ENCODE measurements at regions not wholly inside any gene's neighbourhood (a gene's known extent, or its start where the extent isn't known, plus 50 kb on each side); places are given as distances from the start of the nearest gene placed in this dataset.

DNA sequence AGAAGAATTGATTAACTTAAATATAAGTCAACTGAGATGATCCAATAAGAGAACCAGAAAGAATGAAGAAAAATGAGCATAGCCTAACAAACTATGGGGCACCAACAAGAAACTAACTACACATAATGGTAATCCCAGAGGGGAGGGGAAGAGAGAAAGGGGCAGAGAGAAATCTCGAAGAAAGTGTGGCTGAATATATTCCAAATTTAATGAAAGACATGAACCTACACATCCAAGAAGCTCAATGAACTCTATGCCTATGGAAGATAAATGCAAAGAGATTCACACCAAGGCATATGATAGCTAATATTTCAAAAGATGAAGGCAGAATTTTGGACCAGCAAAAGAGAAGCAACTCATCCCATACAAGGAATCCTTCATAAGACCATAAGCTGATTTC, 649.2 kb downstream of the ZEB2 start:
- no peak overlapping the region for H3K4me3 ChIP-seq (ENCODE audit: low read depth, low read length)
- ChIA-PET POLR2A (no interaction called here), CTCF (no interaction called here)
- DNase-seq (ENCODE audit: low read depth, low spot score), result no peak
- TF ChIP-seq, protein P1, sequence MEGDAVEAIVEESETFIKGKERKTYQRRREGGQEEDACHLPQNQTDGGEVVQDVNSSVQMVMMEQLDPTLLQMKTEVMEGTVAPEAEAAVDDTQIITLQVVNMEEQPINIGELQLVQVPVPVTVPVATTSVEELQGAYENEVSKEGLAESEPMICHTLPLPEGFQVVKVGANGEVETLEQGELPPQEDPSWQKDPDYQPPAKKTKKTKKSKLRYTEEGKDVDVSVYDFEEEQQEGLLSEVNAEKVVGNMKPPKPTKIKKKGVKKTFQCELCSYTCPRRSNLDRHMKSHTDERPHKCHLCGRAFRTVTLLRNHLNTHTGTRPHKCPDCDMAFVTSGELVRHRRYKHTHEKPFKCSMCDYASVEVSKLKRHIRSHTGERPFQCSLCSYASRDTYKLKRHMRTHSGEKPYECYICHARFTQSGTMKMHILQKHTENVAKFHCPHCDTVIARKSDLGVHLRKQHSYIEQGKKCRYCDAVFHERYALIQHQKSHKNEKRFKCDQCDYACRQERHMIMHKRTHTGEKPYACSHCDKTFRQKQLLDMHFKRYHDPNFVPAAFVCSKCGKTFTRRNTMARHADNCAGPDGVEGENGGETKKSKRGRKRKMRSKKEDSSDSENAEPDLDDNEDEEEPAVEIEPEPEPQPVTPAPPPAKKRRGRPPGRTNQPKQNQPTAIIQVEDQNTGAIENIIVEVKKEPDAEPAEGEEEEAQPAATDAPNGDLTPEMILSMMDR (IDR thresholded peaks at IDR 0.05; ENCODE audit: insufficient read depth, low read length, missing control alignments), result no peak

DNA sequence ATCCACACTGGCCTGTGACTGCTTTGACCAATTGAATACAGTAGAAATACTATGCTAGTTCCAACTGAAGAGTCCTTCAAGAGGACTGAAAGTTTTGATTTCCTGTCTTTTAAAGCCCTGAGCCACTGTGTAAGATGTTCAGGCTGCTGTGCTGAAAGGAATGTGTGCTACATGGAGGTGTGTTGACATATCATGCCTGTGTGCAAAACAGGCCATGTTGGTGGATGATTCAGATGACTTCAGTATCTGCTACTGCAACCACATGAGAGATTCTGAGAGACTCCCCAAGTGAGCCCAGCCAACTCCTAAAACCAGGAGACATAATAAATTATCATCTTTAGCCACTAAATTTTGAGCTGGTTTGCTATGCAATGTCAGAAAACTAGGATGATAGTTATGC, 662.9 kb downstream of the ZEB2 start:
- ChIA-PET CTCF (no interaction called here), POLR2A (no interaction called here)
- H3K4me3 ChIP-seq (ENCODE audit: low read depth, low read length), result no peak overlapping the region
- TF ChIP-seq, protein P1 (IDR thresholded peaks at IDR 0.05; ENCODE audit: insufficient read depth, low read length, missing control alignments), result no peak
- peak; percentile 21 for DNase-seq (ENCODE audit: low read depth, low spot score)

DNA sequence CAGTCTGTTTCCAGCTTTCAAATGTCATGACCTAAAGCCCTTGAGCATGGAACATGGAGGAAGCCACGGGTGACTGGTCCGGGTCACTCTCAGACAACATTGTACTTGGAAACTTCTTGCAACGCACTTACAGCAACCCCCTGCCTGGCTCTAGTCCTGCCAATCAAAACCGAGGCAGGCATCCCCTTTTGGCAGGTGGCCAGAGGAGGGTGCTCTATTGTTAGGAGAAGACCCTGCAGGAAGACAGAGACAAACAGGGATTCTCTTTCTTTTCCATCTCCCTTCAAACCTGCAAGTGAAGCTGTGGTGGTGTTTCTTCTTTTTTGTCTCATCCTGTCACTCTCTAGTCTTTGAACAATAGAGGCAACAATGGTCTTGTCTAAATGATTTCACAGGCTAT, 667.2 kb downstream of the ZEB2 start:
- H3K4me3 ChIP-seq (ENCODE audit: low read depth, low read length), result no peak overlapping the region
- DNase-seq (ENCODE audit: low read depth, low spot score), result no peak
- ChIA-PET POLR2A (no interaction called here), CTCF (no interaction called here)
- TF ChIP-seq, protein P1 (IDR thresholded peaks at IDR 0.05; ENCODE audit: insufficient read depth, low read length, missing control alignments), result no peak

DNA sequence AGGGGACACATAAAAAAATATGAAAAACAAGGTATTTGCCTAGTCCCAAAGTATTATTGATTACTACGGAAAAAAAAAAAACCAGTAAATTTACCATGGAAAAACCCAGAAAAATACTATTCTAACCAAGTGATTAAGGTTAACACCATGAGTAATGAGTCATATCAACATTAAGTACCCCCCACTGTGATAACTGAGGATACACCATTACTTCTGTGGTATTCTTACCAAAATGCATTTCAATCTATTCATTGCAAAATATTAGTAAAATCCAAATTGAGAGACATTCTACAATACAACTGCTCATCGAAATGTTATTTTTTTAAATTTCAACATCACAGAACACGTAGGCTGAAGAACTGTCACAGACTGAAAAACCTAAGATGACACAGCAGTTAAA, 669.8 kb downstream of the ZEB2 start:
- H3K4me3 ChIP-seq (ENCODE audit: low read depth, low read length), result no peak overlapping the region
- DNase-seq (ENCODE audit: low read depth, low spot score), result no peak
- TF ChIP-seq, protein P1 (IDR thresholded peaks at IDR 0.05; ENCODE audit: insufficient read depth, low read length, missing control alignments), result no peak
- POLR2A ChIA-PET, result no interaction called here
- CTCF ChIA-PET, result no interaction called here

DNA sequence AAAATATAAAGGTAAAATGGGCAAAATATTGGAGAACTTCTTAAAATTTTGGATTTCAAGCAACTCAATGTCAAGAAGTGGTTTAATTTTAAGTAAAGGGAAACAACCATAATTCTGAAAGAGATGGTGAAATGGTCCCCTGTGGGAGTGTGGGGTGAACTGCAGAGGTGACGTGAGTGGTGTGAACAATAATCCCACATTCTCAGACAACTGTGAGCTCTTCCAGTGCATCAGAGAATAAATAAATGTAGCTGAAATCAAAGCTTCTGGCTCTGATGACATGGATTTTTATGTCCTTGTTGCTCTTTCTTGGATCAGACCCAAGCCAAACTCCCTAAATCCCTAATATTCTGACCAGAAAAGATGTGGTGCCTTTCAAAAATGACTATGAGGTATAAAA, 672.7 kb downstream of the ZEB2 start:
- POLR2A ChIA-PET, result no interaction called here
- CTCF ChIA-PET, result interaction anchor here (1.0 to 1.8 kb wide), 2 partner anchors 11 to 52 kb away, joined by 3 to 5 read pairs; no protein-coding TSS in a partner anchor

DNA sequence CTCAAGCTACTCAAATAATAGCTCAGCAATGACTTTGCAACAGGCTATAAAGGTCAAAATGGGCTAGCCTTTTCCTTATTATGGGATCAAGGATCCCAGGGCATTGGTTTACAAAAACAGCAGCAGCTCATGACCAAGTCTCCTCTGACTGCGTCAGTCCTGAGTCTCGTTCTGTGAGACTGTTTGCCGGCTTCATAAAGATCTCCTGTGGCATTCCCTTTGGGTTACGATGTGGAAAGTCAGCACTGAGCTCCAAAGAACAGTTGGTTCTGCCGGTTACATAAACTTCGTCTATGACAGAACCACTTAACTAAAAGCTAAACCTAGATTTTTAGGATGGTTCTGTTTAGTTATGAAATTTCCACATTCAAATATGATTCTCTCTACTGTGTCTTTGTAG, 674.9 kb downstream of the ZEB2 start:
- no peak overlapping the region for H3K4me3 ChIP-seq (ENCODE audit: low read depth, low read length)
- DNase-seq (ENCODE audit: low read depth, low spot score), result no peak
- POLR2A ChIA-PET, result no interaction called here
- CTCF ChIA-PET, result interaction anchor here (0.6 kb wide), 1 partner anchor 254 kb away, joined by 3 read pairs; no protein-coding TSS in a partner anchor
- TF ChIP-seq, protein P1 (IDR thresholded peaks at IDR 0.05; ENCODE audit: insufficient read depth, low read length, missing control alignments), result no peak

More for the DNA sequence above, 672.7 kb downstream of the ZEB2 start:
- no peak for DNase-seq (ENCODE audit: low read depth, low spot score)
- no peak overlapping the region for H3K4me3 ChIP-seq (ENCODE audit: low read depth, low read length)
- TF ChIP-seq, protein P1 (IDR thresholded peaks at IDR 0.05; ENCODE audit: insufficient read depth, low read length, missing control alignments), result no peak

Data from AG04449 (cell line).